ENCODE measurements at regions not wholly inside any gene's neighbourhood (a gene's known extent, or its start where the extent isn't known, plus 50 kb on each side); places are given as distances from the start of the nearest gene placed in this dataset.
A peak's percentile ranks its signal among the peaks of the same experiment; 100 is the strongest.

DNA sequence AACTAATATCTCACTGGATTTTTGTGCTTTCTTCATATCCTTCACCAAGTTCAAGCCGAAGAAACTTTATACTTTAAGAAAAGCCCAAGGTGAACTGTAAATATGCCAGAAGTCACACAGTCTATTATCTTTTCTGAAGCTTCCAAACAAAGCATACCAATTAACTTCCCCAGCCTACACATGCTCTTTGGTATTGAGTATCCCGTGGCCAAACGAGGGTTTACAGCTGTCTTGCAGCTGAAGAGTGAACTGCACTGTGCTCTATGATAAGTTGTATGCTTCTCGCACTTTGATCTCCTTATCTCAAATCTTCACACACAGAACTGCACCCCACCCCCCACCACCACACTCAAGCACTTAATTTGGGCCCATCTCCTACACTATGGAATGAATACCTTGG is 215.6 kb upstream of the VEPH1 start:
- DNase-seq (ENCODE audit: low read depth): no peak

DNA sequence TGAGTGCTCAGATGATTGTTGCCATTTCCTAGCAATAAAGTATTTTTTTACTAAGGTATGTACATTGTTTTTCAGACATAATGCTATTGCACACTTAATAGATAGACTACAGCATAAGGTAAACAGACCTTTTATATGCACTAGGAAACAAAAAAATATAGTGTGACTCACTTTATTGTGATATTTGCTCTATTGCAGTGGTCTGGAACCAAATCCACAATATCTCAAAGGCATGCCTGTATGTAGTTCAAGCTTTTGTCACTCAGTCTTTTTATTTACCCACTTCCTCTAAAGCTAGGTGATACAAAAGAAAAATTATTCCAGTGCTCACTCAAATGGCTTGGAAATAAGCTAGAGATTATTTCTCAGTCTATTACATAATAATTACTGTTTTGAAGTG is 209.9 kb upstream of the VEPH1 start:
- DNase-seq (ENCODE audit: low read depth): no peak

DNA sequence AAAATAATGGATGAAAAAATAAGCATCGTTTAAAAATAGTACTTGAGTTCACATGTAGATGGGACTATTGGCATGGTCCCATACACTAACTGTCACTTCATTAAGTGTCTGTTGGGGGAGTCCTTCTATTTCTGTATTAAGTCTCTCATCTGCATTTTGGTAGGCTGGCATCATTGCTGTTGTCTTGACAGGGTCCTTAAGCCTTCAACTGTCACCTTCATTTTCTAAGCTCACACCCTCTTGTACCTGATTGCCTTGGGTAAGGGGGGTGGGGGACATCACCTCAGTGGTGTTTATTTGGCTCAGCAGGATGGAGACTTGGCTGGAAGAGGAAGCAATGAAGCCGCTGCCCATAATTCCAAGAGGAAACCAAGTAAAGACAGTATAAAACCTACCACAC is 202.0 kb upstream of the VEPH1 start:
- DNase-seq (ENCODE audit: low read depth): no peak

DNA sequence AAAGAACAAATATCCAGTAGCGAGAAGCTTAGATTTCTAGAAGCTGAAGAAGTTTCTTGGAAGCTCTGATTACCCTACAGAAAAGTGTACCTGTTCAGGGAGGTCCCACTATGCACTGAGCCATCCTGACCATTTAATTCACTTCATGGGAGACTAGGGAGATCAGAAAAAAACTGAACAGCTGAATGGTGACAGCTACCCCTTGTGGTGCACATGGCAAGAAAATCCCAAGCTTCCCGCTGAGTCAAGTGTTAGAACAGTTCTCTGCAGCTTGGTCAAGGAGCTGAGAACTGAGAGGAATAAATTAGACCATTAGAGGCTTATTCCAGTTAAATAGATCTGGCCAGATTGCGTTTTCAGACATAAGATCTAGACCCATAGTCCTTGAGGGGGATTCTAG is 197.2 kb upstream of the VEPH1 start:
- DNase-seq (ENCODE audit: low read depth): no peak

- DNase-seq (ENCODE audit: low read depth): no peak
Observed at GRCh38 chr3:157695586-157695985, 192.4 kb upstream of the VEPH1 start.

DNA sequence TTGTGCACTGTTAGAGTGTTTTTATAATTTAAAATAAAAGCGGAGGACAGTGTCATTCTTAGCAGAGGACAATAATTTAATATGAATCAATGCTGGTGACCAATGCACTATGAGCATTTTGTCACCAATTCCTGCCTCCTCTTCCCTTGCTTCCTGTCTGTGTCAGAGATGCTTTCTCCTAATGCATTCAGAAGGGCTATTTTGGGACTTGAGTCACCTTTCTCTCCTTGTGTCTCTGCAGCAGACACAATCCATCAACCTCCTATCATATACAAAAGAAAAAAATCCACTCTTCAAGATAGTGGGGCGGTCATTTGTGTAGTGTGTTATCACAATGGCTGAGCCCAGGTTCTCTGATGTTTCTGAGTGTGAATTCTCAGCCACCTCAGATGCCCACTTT is 191.9 kb upstream of the VEPH1 start:
- DNase-seq (ENCODE audit: low read depth): no peak

DNA sequence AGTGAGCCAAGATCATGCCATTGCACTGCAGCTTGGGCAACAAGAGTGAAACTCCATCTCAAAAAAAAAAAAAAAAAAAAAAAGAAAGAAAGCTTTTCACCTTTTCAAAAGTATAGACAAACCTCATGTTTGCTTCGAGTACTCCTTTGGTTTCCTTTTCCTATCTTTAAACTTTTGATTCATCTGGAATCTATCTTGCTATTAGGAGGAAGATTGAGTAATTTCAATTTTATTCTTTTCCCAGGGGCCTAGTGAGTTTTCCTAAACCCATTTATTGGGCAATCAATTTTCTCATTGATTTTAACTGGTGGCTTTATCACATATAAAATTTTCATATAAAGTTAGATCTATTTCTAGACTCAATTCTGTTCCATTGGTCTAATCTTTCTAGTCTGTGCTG is 190.5 kb upstream of the VEPH1 start:
- no peak for DNase-seq (ENCODE audit: low read depth)

GRCh38 chr3:157692468-157692867 is 189.3 kb upstream of the VEPH1 start:
- DNase-seq (ENCODE audit: low read depth): no peak

- DNase-seq (ENCODE audit: low read depth): no peak
Observed at GRCh38 chr3:157683668-157684067, 180.5 kb upstream of the VEPH1 start.

DNA sequence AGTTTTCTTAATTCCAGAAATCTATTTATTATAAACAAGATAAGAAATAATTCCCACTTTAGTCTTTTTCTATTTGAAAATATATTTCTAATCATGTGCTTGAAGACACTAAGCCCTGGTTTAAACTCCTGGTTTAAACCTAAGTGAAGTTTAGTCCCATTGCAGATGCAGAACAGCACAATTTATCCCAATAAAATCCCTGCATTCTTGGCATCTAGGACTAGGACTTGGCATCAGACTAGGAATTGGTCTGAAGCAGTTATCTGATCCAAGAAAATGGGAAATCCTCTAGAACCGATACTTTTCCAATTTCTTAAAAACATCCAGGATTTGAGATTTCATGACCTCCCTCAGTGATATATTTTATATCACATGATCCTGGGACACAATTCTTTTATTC is 168.8 kb upstream of the VEPH1 start:
- no peak for DNase-seq (ENCODE audit: low read depth)

DNA sequence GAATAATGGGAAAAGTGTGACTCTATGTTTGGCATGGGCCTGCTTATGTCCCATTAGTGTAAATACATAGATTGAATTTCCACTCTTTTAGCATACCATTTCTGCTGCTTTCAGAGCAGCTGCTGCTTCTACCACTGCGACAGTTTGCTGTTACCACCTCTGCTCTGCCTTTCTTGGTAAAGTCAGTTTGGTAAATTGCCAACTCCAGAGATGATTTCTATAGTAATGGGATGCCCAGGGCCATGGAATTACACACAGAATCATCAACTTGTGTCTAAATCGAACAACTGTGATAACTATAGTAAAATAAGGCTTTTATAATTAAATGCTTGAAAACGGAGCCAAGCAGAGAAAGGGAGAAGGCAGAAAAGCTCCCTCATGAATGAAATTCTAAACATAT is 168.4 kb upstream of the VEPH1 start:
- DNase-seq (ENCODE audit: low read depth): no peak

DNA sequence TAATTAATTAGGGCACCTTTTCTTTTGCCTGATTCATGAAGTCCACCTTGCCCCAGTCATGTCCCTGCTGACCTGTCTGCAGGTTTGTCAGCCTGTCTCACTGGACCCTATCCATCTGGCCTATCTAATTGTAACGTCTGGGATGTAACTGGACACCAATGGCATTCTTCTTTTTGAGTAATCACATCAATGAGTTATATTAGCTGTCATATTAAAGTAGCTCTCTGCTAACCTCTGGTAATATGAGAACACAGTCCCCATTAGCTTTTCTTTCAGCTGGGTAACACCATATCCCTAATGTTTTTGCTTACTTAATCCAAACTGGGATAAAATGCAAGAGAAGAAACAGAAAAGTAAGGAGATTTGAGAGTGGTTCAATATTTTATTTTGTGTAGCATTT is 166.2 kb upstream of the VEPH1 start:
- DNase-seq (ENCODE audit: low read depth): no peak

GRCh38 chr3:157667493-157667892 is 164.3 kb upstream of the VEPH1 start:
- DNase-seq (ENCODE audit: low read depth): no peak

GRCh38 chr3:157662171-157662570 is 159.0 kb upstream of the VEPH1 start:
- DNase-seq (ENCODE audit: low read depth): no peak

GRCh38 chr3:157660847-157661246 is 157.6 kb upstream of the VEPH1 start:
- no peak for DNase-seq (ENCODE audit: low read depth)

DNA sequence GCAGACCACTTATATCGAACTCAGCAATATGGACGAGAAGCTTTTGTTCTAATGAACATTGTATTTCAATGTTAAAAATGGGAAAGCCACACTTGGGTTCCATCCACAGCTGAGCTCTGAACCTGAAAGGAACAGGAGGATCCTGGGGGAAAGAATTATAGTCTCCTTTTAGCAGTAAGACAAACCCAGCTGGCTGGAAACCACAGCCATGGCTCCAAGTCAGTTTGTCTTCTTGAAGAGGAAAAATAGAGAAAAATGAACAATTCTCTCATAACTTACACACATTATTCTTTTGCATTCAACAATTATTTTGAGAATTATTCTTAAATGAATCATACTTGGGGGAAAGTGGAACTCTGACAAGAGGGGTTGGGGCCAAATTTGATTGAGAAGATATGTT is 149.2 kb upstream of the VEPH1 start:
- no peak for DNase-seq (ENCODE audit: low read depth)

DNA sequence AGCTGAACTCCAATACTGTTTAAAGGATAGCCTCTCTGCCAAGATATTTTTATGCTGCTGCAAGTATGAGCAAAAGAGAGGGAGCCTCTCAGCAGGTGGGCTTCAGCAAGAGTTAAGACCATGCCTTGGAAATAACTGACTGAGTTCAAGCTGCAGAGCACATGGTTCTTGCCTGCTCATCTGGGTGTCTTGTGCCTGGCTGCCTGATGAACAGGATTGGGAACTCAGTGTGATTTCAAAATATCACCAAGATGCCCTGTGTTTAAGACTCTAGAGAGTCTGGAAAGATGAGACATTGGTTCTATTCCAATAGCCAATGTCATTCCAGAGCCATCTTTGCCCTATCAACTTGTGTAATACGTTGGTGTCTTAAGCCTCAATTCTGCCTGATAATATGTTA is 147.5 kb upstream of the VEPH1 start:
- DNase-seq (ENCODE audit: low read depth): no peak

- no peak for DNase-seq (ENCODE audit: low read depth)
Observed at GRCh38 chr3:157650172-157650571, 147.0 kb upstream of the VEPH1 start.

- DNase-seq (ENCODE audit: low read depth): no peak
Observed at GRCh38 chr3:157649511-157649910, 146.3 kb upstream of the VEPH1 start.

DNA sequence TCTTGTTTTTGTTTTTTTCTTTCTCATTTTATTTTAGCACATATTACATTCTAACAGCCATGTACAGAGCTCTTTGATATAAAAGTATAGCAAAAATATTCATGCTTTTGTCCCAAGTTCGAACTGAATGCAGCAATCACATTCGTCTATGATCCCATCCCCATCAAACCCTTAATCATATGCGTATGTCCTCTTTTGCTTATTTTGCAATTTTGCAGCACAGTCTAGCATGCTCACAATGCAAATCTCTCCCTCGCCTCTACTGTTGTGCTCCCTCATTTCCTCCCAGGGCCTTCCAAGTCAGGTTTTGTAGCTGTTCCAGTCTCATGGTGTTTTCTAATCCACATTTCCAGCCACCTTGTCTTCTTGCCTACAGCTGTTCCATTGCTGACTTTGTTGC is 144.6 kb upstream of the VEPH1 start:
- DNase-seq (ENCODE audit: low read depth): no peak

GRCh38 chr3:157639756-157640426 is 136.7 kb upstream of the VEPH1 start:
- DNase-seq (ENCODE audit: low read depth): no peak

DNA sequence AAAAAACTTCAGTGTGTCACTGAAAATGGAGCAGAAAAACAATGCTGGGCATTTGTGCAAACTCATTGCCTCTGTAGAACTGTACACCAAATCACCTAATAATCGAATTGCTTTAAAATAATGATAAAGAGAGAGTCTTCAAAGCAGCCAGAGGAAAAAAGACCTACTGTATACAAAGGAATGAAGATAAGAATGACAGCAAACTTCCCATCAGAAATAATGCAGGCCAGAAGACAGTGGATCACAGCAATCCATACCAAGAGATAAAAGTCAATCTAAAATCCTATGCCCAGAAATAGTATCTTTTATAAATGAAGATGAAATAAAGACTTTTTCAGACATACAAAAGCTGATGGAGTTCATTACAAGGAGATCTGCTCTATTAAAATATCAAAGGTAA is 134.7 kb upstream of the VEPH1 start:
- no peak for DNase-seq (ENCODE audit: low read depth)

DNA sequence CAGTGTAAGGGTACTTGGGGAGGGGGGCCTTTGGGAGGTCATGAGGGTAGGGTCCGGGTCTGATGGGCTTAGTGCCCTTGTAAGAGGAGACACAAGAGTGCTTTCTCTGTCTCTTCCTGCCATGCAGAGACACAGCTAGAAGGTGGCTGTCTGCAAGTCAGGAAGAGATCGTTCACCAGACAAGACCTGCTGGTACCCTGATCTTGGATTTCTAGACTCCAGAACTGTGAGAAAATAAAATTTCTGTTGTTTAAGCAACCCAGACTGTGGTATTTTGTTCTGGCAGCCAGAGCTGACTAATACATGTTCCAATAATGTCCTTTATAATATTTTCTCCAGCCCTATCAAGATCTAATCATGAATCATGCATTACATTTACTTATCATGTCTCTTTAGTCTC is 130.0 kb upstream of the VEPH1 start:
- no peak for DNase-seq (ENCODE audit: low read depth)

DNA sequence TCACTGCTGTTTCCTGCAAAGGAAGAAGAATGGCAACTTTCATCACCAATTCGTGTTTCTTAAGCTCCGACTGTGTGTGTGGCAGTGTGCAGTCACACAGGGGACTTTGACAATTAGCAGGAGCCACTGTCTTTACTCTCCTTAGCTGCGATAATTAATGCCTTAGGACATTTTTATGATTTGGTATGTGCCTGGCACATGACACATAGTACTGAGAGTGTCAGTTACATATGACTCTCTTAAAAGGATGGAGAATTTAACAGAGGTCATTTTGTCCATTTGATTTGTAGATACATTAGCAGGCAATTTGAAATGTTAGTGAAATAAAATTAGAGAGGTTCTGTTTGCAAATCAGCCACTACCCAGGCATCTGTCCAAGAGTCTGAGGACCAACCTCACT is 128.9 kb upstream of the VEPH1 start:
- DNase-seq (ENCODE audit: low read depth): no peak

DNA sequence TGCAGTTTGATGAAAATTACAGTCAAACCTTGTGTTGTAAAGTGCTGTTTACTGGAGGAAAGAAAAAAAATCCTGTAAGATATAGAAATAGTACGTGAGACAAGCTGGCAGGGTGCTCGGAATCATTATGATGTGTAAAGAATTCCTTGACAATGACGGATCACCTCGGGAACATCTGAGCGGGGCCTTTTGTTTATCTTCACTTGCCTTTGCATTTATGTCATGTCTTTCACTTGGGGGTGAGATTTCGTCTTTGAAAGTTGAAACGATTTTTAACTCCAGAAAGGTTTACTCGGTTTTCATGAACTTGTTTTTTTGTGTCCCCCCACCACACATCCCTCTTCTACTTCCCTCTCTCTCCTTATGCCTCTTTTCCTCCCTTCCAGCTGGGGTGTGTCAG is 128.3 kb upstream of the VEPH1 start:
- DNase-seq (ENCODE audit: low read depth): peak; percentile 8
